GM23248 (cell line): ENCODE measurements at regions not wholly inside any gene's neighbourhood (a gene's known extent, or its start where the extent isn't known, plus 50 kb on each side); places are given as distances from the start of the nearest gene placed in this dataset.

Experiments used
- DNase-seq: peaks from one replicate; pipeline ENCODE4 v3.0.0-alpha.2; 2015
- H2AFZ ChIP-seq: fragments of 200-600 bp; sonication (generic); 2 replicates; pipeline ENCODE4 v1.6.1; 2016; ENCODE audit warnings: antibody characterized with exemption
- H3F3A ChIP-seq: fragments of 200-600 bp; sonication (generic); 2 replicates; pipeline ENCODE4 v1.6.1; 2016; ENCODE audit warnings: mild to moderate bottlenecking, antibody characterized with exemption, mixed run types; ENCODE audit not compliant: insufficient read depth
- H3K27ac ChIP-seq: fragments of 200-600 bp; sonication (generic); 2 replicates; pipeline ENCODE4 v1.5.1; 2016; ENCODE audit warnings: mild to moderate bottlenecking
- H3K27me3 ChIP-seq: fragments of 200-600 bp; sonication (generic); replicated peaks from 2 replicates; pipeline ENCODE4 v1.6.1; 2016; ENCODE audit warnings: mild to moderate bottlenecking; ENCODE audit not compliant: insufficient read depth
- H3K36me3 ChIP-seq: fragments of 200-600 bp; sonication (generic); 2 replicates; pipeline ENCODE4 v1.6.1; 2016; ENCODE audit warnings: low read depth, mild to moderate bottlenecking
- H3K4me1 ChIP-seq: fragments of 200-600 bp; sonication (generic); 2 replicates; pipeline ENCODE4 v1.6.1; 2016; ENCODE audit warnings: mild to moderate bottlenecking; ENCODE audit not compliant: insufficient read depth
- H3K4me2 ChIP-seq: fragments of 200-600 bp; sonication (generic); one replicate; pipeline ENCODE4 v1.6.1; 2016; ENCODE audit warnings: mild to moderate bottlenecking; ENCODE audit not compliant: unreplicated experiment
- H3K4me3 ChIP-seq: fragments of 200-600 bp; sonication (generic); 2 replicates; pipeline ENCODE4 v1.5.1; 2016; ENCODE audit warnings: mild to moderate bottlenecking
- H3K79me2 ChIP-seq: fragments of 200-600 bp; sonication (generic); 2 replicates; pipeline ENCODE4 v1.6.1; 2016; ENCODE audit warnings: mild to moderate bottlenecking; ENCODE audit not compliant: insufficient read depth
- H3K9ac ChIP-seq: fragments of 200-600 bp; sonication (generic); 2 replicates; pipeline ENCODE4 v1.6.1; 2016; ENCODE audit warnings: mild to moderate bottlenecking
- H3K9me2 ChIP-seq: fragments of 200-600 bp; sonication (generic); 2 replicates; pipeline ENCODE4 v1.6.1; 2016; ENCODE audit warnings: mixed run types, mild to moderate bottlenecking, moderate library complexity; ENCODE audit not compliant: insufficient read depth
- H3K9me3 ChIP-seq: fragments of 200-600 bp; sonication (generic); one replicate; pipeline ENCODE4 v1.6.1; 2017; ENCODE audit warnings: low read depth
- H4K20me1 ChIP-seq: fragments of 200-600 bp; sonication (generic); 2 replicates; pipeline ENCODE4 v1.6.0; 2016; ENCODE audit not compliant: insufficient read depth
- EZH2 ChIP-seq: fragments of 200-600 bp; sonication (generic); IDR thresholded peaks from 2 replicates; pipeline ENCODE4 v1.6.1; 2018; ENCODE audit warnings: antibody characterized with exemption, mild to moderate bottlenecking; ENCODE audit not compliant: insufficient read depth, poor library complexity, severe bottlenecking
- EZH2phosphoT487 ChIP-seq: fragments of 200-600 bp; sonication (generic); IDR thresholded peaks from 2 replicates; pipeline ENCODE4 v1.6.1; 2018; ENCODE audit warnings: antibody characterized with exemption, moderate library complexity, mild to moderate bottlenecking, low read depth; ENCODE audit not compliant: insufficient read depth
- WGBS, 2 experiments: methylation state at CpG; one replicate each; pipeline ENCODE4 v1.1.6; 2015 to 2017; ENCODE audit warnings: low lambda C conversion rate in 2 of 2, low coverage in 1 of 2; ENCODE audit errors: missing lambda C conversion rate in 2 of 2; 5-methylcytosine and 5-hydroxymethylcytosine counted together
- in situ Hi-C: fragments of 300-500 bp; cut with MboI; formaldehyde crosslinking; loops from 2 replicates; pipeline ENCODE4 v1.15.0; 2020

DNA sequence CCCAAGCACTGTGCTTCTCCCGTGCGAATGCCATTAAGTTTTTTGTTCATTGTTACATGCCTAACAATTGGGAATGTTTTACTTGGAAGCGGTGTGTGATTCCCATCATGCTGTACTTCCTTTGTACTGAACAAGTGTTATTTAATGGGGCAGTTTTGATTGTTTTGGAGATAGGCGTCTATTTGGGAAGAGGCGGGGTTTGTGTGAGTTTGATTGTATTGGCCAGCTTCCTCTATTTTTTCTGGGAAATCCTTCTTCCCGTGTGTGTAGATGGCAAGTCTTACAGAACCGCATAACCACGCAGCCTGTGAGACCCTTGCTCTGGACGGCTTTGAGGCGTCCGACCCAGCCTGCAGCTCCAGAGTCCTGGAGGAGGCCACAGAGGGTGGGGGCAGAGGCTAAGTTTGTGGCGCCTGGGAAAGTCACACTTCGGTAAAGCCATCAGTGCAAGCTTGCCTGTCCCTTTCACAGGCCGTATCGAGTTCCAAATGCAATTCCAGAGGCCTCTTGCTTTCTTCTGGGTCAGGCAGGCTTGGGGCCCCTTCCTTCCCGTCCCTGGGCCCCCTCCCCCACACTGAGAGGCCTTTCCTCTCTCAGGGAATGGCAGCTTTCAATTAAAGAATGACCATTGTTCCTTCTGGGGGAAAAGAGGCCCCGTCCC lies 210.3 kb downstream of the TOMM20 start:
- H3K9ac ChIP-seq, result no peak overlapping the region
- DNase-seq, result no peak

DNA sequence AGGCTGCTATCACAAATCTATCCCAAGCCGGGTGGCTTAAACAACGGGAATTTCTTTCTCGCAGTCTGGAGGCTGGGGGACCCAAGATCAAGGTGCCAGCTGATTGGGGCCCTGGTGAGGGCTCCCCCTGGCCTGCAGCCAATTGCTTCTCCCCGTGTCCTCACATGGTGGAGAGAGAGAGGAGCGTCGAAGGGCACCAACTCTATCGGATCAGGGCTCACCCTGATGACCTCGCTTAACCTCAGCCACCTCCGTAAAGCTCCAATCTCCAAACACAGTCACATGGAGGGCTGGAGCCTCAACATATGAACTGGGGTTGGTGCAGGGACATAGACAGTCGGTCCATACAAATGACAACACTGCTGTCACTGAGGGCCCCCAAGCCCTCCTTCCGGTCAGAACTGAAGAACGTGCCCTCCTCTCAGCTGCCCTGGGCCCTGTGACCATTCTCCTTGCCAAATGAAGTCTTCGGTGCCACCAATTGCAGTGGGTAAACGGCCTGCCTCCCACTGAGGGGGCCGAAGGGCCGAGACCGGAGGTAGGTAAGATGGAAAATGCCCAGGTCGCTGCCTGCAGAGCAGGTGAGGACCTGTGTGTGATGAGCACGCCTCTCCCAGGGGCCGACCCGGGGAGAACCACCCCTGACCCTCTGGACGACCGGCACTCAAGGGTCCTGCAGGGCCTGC lies 211.0 kb downstream of the TOMM20 start:
- DNase-seq, result no peak
- no peaks in the 10 kb centered on the region for H3F3A ChIP-seq
- H3K4me1 ChIP-seq, result peaks cover 6% of the 10 kb centered on the region
- no peaks in the 10 kb centered on the region for H3K27me3 ChIP-seq
- WGBS, 2 experiments, result 91 to 93% methylated on average over 23 of the region's 23 CpGs
- no peak for TF ChIP-seq EZH2phosphoT487
- TF ChIP-seq EZH2, result no peak
- H3K79me2 ChIP-seq, result no peaks in the 10 kb centered on the region
- H3K9ac ChIP-seq, result no peak overlapping the region
- in situ Hi-C loops, result no loop called here
- no peaks in the 10 kb centered on the region for H3K36me3 ChIP-seq
- no peak overlapping the region for H3K4me2 ChIP-seq
- H4K20me1 ChIP-seq, result no peaks in the 10 kb centered on the region
- H3K9me2 ChIP-seq, result no peaks in the 10 kb centered on the region
- no peak overlapping the region for H3K27ac ChIP-seq
- no peaks in the 10 kb centered on the region for H3K9me3 ChIP-seq
- H2AFZ ChIP-seq, result no peak overlapping the region
- H3K4me3 ChIP-seq, result no peak overlapping the region

More for the DNA sequence above, 210.3 kb downstream of the TOMM20 start:
- H3K4me2 ChIP-seq, result no peak overlapping the region
- no peaks in the 10 kb centered on the region for H3F3A ChIP-seq
- no peaks in the 10 kb centered on the region for H3K9me2 ChIP-seq
- no peak overlapping the region for H3K27ac ChIP-seq
- 57 to 62% methylated on average over 17 of the region's 17 CpGs for WGBS, 2 experiments
- H3K4me1 ChIP-seq, result peaks cover 6% of the 10 kb centered on the region
- no peaks in the 10 kb centered on the region for H3K9me3 ChIP-seq
- TF ChIP-seq EZH2 (no peak), EZH2phosphoT487 (no peak)
- no peak overlapping the region for H3K4me3 ChIP-seq
- in situ Hi-C loops, result no loop called here
- no peaks in the 10 kb centered on the region for H3K79me2 ChIP-seq
- no peaks in the 10 kb centered on the region for H3K36me3 ChIP-seq
- H2AFZ ChIP-seq, result no peak overlapping the region
- no peaks in the 10 kb centered on the region for H3K27me3 ChIP-seq
- H4K20me1 ChIP-seq, result no peaks in the 10 kb centered on the region

DNA sequence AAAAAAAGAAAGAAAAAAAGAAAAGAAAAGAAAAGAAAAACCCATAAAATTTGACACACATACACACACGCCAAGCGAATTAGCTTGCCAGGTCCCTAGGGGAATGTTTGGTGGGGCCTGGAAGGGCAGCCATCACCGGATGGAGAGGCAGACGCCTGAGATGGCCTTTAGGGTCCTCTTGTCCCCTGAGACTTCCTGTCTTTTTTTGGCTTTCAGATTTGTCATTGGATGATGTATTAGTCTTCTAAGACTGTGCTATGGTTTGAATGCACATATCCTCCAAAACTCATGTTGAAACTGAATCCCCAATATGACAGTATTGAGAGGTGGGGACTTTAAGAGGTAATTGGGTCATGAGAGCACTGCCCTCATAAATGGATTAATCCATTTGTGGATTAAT lies 211.8 kb downstream of the TOMM20 start:
- Histone ChIP-seq H3K9ac (no peak overlapping the region), H3K36me3 (no peaks in the 10 kb centered on the region), H3K9me2 (no peaks in the 10 kb centered on the region), H4K20me1 (no peaks in the 10 kb centered on the region), H3K27me3 (no peaks in the 10 kb centered on the region), H3K9me3 (no peaks in the 10 kb centered on the region), H3K79me2 (no peaks in the 10 kb centered on the region), H3K4me1 (peaks cover 6% of the 10 kb centered on the region), H3F3A (no peaks in the 10 kb centered on the region), H3K4me2 (no peak overlapping the region), H3K4me3 (no peak overlapping the region), H2AFZ (no peak overlapping the region), H3K27ac (no peak overlapping the region)
- no peak for TF ChIP-seq EZH2
- no peak for TF ChIP-seq EZH2phosphoT487
- in situ Hi-C loops, result no loop called here
- 69 to 74% methylated on average over 4 of the region's 4 CpGs for WGBS, 2 experiments
- DNase-seq, result no peak

DNA sequence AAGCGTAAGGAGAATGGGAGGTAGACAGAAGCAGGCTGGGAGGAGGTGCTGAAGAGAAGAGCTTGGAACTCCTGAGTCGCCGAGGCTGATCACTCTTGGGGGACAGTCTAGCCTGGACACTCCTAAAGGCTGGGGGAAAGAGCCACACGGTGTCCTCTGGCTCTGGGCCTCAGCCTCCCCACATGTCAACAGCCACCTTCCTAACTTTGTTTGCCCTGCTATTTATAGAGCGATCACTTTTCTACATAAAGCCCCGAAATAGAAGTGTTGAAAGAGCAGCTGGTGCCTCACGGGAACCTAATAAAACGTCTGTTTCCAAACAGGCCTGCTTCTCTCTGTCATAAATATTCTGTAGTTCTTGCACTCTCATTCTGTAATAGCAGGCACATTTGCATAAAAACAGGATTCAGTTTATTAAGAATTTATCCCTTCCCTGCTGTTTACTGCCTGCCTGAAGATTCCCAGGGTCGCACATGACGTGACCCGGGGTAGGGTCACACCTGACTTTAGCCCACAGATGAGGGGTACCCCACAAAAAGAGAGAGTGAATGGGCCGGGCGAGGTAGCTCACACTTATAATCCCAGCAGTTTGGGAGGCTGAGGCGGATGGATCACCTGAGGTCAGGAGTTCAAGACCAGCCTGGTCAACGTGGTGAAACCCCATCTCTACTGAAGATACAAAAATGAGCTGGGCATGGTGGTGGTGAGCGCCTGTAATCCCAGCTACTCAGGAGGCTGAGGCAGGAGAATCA lies 212.5 kb downstream of the TOMM20 start:
- H3K4me3 ChIP-seq, result no peak overlapping the region
- H2AFZ ChIP-seq, result no peak overlapping the region
- no peaks in the 10 kb centered on the region for H3K9me3 ChIP-seq
- no peaks in the 10 kb centered on the region for H3K27me3 ChIP-seq
- H3K4me1 ChIP-seq, result peaks cover 1% of the 10 kb centered on the region
- H3K79me2 ChIP-seq, result no peaks in the 10 kb centered on the region
- no peaks in the 10 kb centered on the region for H3K9me2 ChIP-seq
- H3K4me2 ChIP-seq, result no peak overlapping the region
- H3K36me3 ChIP-seq, result no peaks in the 10 kb centered on the region
- H4K20me1 ChIP-seq, result no peaks in the 10 kb centered on the region
- in situ Hi-C loops, result no loop called here
- no peaks in the 10 kb centered on the region for H3F3A ChIP-seq
- TF ChIP-seq EZH2 (no peak), EZH2phosphoT487 (no peak)
- DNase-seq, result no peak
- no peak overlapping the region for H3K9ac ChIP-seq
- H3K27ac ChIP-seq, result no peak overlapping the region
- WGBS, 2 experiments, result 66 to 72% methylated on average over 16 of the region's 16 CpGs
